ENCODE measurements at regions not wholly inside any gene's neighbourhood (a gene's known extent, or its start where the extent isn't known, plus 50 kb on each side); places are given as distances from the start of the nearest gene placed in this dataset.

GRCh38 chrX:46140272-46140671, 404.9 kb downstream of the ZNF674 start:
- no peak for TF ChIP-seq CTCF (conservative IDR thresholded peaks at IDR 0.05; ENCODE audit: low read depth, low read length)
- TF ChIP-seq ELK1 (IDR thresholded peaks at IDR 0.05; ENCODE audit: borderline replicate concordance, low read depth, low read length) = no peak
- TF ChIP-seq POLR2A (IDR thresholded peaks at IDR 0.05; ENCODE audit: low read depth, low read length) = no peak
- TF ChIP-seq FOS (IDR thresholded peaks at IDR 0.05; ENCODE audit: low read depth, low read length) = no peak
- TF ChIP-seq MAFK (IDR thresholded peaks at IDR 0.05; ENCODE audit: low read depth, low read length) = no peak
- TF ChIP-seq USF2 (IDR thresholded peaks at IDR 0.05; ENCODE audit: low read depth, low read length) = no peak
- TF ChIP-seq SMC3 (IDR thresholded peaks at IDR 0.05; ENCODE audit: low read depth, low read length) = no peak
- no peak for TF ChIP-seq MXI1 (IDR thresholded peaks at IDR 0.05; ENCODE audit: borderline replicate concordance, low read depth, low read length)
- no peak for TF ChIP-seq RAD21 (IDR thresholded peaks at IDR 0.05; ENCODE audit: low read length)
- TF ChIP-seq CEBPB (IDR thresholded peaks at IDR 0.05; ENCODE audit: low read depth, low read length) = no peak
- no peak for TF ChIP-seq MAZ (IDR thresholded peaks at IDR 0.05; ENCODE audit: borderline replicate concordance, low read depth, low read length)
- no peak for TF ChIP-seq RFX5 (IDR thresholded peaks at IDR 0.05; ENCODE audit: low read depth, low read length)
- no peak for TF ChIP-seq RCOR1 (IDR thresholded peaks at IDR 0.05; ENCODE audit: insufficient replicate concordance, low read length)
- no peak for TF ChIP-seq BHLHE40 (IDR thresholded peaks at IDR 0.05; ENCODE audit: low read depth, low read length)

Data from IMR-90 (cell line).